ENCODE measurements at regions not wholly inside any gene's neighbourhood (a gene's known extent, or its start where the extent isn't known, plus 50 kb on each side); places are given as distances from the start of the nearest gene placed in this dataset.

DNA sequence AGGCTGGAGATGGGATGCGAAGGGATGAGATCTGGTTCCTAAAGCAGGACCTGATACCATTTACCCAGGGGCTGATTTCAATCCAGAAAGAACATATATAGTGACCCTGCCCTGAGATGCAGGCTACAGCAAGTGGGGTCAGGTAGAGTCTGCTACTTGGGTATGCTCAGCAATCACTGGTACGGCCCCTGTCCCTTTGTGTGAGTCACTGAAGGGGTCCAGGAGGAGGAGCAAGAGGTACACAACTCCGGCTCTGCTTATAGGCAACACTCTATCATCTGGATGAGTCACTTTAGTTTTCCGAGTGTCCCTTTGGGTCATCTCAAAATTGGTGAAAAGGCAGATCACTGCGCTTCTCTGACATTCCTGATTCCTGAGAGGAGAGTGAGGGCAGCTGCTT is 79.6 kb upstream of the SORCS1 start:
- TF ChIP-seq, protein P1, sequence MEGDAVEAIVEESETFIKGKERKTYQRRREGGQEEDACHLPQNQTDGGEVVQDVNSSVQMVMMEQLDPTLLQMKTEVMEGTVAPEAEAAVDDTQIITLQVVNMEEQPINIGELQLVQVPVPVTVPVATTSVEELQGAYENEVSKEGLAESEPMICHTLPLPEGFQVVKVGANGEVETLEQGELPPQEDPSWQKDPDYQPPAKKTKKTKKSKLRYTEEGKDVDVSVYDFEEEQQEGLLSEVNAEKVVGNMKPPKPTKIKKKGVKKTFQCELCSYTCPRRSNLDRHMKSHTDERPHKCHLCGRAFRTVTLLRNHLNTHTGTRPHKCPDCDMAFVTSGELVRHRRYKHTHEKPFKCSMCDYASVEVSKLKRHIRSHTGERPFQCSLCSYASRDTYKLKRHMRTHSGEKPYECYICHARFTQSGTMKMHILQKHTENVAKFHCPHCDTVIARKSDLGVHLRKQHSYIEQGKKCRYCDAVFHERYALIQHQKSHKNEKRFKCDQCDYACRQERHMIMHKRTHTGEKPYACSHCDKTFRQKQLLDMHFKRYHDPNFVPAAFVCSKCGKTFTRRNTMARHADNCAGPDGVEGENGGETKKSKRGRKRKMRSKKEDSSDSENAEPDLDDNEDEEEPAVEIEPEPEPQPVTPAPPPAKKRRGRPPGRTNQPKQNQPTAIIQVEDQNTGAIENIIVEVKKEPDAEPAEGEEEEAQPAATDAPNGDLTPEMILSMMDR (conservative IDR thresholded peaks at IDR 0.05; ENCODE audit: low read depth, low read length) = no peak
- no peak for TF ChIP-seq EZH2phosphoT487 (IDR thresholded peaks at IDR 0.05; ENCODE audit: borderline replicate concordance, low read length)
- no peak for TF ChIP-seq EZH2 (IDR thresholded peaks at IDR 0.05; ENCODE audit: low read length, unreplicated experiment)
